OCI-LY7 (cell line): ENCODE measurements at regions not wholly inside any gene's neighbourhood (a gene's known extent, or its start where the extent isn't known, plus 50 kb on each side); places are given as distances from the start of the nearest gene placed in this dataset.

Experiments
- EZH2phosphoT487 ChIP-seq: fragments of 200-600 bp; sonication (generic); IDR thresholded peaks from 2 replicates; pipeline ENCODE4 v1.6.1; 2018; ENCODE audit warnings: low read depth, borderline replicate concordance, mild to moderate bottlenecking, mixed run types, antibody characterized with exemption, low read length, moderate library complexity, mixed read lengths
- TF ChIP-seq, protein P1 (sequence below): fragments of 200-600 bp; sonication (generic); conservative IDR thresholded peaks from 2 replicates; pipeline ENCODE4 v1.5.1; 2014; ENCODE audit warnings: mild to moderate bottlenecking, antibody characterized with exemption, low read length, moderate library complexity, mixed read lengths

DNA sequence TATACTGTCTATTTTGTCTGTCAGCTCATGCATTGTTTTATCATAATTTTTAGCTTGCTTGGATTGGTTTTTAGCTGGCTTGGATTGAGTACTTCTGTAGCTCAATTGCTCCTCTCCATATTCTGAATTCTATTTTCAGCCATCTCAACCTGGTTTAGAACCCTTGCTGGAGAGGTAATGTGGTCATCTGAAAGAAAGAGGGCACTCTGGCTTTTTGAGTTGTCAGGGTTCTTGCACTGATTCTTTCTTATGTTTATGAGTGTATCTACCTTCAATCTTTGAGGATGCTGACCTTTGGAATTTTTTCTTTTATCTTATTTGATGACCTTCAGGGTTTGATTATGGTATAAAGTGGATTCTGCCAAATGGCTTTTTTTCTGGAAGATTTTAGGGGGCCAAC, 632.7 kb upstream of the ID4 start:
- TF ChIP-seq, protein P1, sequence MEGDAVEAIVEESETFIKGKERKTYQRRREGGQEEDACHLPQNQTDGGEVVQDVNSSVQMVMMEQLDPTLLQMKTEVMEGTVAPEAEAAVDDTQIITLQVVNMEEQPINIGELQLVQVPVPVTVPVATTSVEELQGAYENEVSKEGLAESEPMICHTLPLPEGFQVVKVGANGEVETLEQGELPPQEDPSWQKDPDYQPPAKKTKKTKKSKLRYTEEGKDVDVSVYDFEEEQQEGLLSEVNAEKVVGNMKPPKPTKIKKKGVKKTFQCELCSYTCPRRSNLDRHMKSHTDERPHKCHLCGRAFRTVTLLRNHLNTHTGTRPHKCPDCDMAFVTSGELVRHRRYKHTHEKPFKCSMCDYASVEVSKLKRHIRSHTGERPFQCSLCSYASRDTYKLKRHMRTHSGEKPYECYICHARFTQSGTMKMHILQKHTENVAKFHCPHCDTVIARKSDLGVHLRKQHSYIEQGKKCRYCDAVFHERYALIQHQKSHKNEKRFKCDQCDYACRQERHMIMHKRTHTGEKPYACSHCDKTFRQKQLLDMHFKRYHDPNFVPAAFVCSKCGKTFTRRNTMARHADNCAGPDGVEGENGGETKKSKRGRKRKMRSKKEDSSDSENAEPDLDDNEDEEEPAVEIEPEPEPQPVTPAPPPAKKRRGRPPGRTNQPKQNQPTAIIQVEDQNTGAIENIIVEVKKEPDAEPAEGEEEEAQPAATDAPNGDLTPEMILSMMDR: peak; percentile 46
- no peak for TF ChIP-seq EZH2phosphoT487
